H1 (cell line): ENCODE measurements at regions not wholly inside any gene's neighbourhood (a gene's known extent, or its start where the extent isn't known, plus 50 kb on each side); places are given as distances from the start of the nearest gene placed in this dataset.

Experiments used
- CHD1 ChIP-seq: IDR thresholded peaks from 2 replicates; pipeline ENCODE4 v1.6.1; 2012; ENCODE audit warnings: low read depth, low read length, improper control_type of control experiment
- E2F6 ChIP-seq: IDR thresholded peaks from 2 replicates; pipeline ENCODE4 v1.6.1; 2012; ENCODE audit warnings: inconsistent platforms
- HDAC2 ChIP-seq, 2 experiments: fragments of 300-600 bp in 1 of 2; sonication (generic) in 1 of 2; IDR thresholded peaks; 2 replicates each; pipeline ENCODE4 v1.6.1; 2011 to 2012; ENCODE audit warnings: low read depth in 2 of 2, low read length in 2 of 2, mild to moderate bottlenecking in 2 of 2, moderate library complexity in 2 of 2, borderline replicate concordance in 1 of 2, inconsistent platforms in 1 of 2
- JUND ChIP-seq: IDR thresholded peaks from 2 replicates; pipeline ENCODE4 v1.6.1; 2011; ENCODE audit warnings: mild to moderate bottlenecking, improper control_type of control experiment, low read length
- KDM1A ChIP-seq: fragments of 200-600, 300-600 bp; sonication (generic); IDR thresholded peaks from 2 replicates; pipeline ENCODE4 v1.7.1; 2016; ENCODE audit warnings: mild to moderate bottlenecking, low read length, borderline replicate concordance
- MAX ChIP-seq: IDR thresholded peaks from 2 replicates; pipeline ENCODE4 v1.6.1; 2012; ENCODE audit warnings: inconsistent platforms
- NRF1 ChIP-seq: IDR thresholded peaks from 2 replicates; pipeline ENCODE4 v1.6.1; 2011; ENCODE audit warnings: mild to moderate bottlenecking, low read depth, low read length, improper control_type of control experiment
- YY1 ChIP-seq: IDR thresholded peaks from 2 replicates; pipeline ENCODE4 v1.6.1; 2011; ENCODE audit warnings: low read depth, mild to moderate bottlenecking, low read length

DNA sequence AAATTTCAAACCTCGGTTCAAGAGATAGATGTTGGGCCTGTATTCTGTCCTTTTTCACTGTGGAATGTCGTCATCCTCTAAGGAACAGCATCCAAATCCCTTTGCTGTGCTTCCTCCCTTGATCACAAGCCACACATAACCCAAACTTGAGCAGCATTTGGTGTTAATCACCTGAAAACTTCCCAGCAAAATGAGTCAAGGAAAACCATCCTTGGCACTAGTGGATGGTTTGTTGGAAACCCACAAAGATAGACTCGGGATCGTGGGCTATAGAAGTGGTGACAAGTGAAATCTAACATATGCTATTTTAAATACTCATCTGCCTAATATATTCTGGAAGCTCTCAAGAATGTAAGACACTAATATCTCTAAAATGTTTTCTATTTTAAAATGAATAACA is 459.1 kb downstream of the SETD4 start (continued):
- TF ChIP-seq YY1 (no peak), HDAC2 (IDR thresholded peaks at IDR 0.05; ENCODE audit: borderline replicate concordance in 1 of 2, low read depth in 2 of 2, low read length in 2 of 2) (no peak), JUND (no peak), E2F6 (no peak), MAX (no peak), NRF1 (no peak), CHD1 (no peak), KDM1A (no peak)
